HK-2 (cell line): ENCODE measurements at regions not wholly inside any gene's neighbourhood (a gene's known extent, or its start where the extent isn't known, plus 50 kb on each side); places are given as distances from the start of the nearest gene placed in this dataset.
"Not testable (repeated sequence)": the region's sequence is repeated elsewhere in the genome, so short reads cannot be mapped to it uniquely, and the experiment has no call there.

Experiments used
- DNase-seq: peaks from one replicate; pipeline ENCODE4 v3.0.0-alpha.2; 2018; ENCODE audit not compliant: unreplicated experiment

- no peak for DNase-seq
Observed at GRCh38 chr5:58300346-58300895, 159.5 kb downstream of the PLK2 start.

- no peak for DNase-seq
Observed at GRCh38 chr5:58299256-58299655, 160.6 kb downstream of the PLK2 start.

- peak; percentile 2 for DNase-seq
Observed at GRCh38 chr5:58294598-58295305, 165.1 kb downstream of the PLK2 start.

GRCh38 chr5:58288275-58288674 lies 171.6 kb downstream of the PLK2 start:
- DNase-seq, result not testable (repeated sequence)

GRCh38 chr5:58286741-58287140 lies 173.1 kb downstream of the PLK2 start:
- no peak for DNase-seq

GRCh38 chr5:58285900-58286299 lies 174.0 kb downstream of the PLK2 start:
- DNase-seq, result no peak

GRCh38 chr5:58284886-58285285 lies 175.0 kb downstream of the PLK2 start:
- DNase-seq, result no peak

GRCh38 chr5:58281189-58281588 lies 178.7 kb downstream of the PLK2 start:
- DNase-seq, result no peak

- no peak for DNase-seq
Observed at GRCh38 chr5:58279259-58279658, 180.6 kb downstream of the PLK2 start.

- no peak for DNase-seq
Observed at GRCh38 chr5:58276431-58276830, 183.5 kb downstream of the PLK2 start.

- no peak for DNase-seq
Observed at GRCh38 chr5:58275516-58275915, 184.4 kb downstream of the PLK2 start.

GRCh38 chr5:58274191-58274590 lies 185.7 kb downstream of the PLK2 start:
- no peak for DNase-seq

GRCh38 chr5:58273711-58274110 lies 186.2 kb downstream of the PLK2 start:
- DNase-seq, result no peak

GRCh38 chr5:58268268-58268667 lies 191.6 kb downstream of the PLK2 start:
- no peak for DNase-seq

- no peak for DNase-seq
Observed at GRCh38 chr5:58266402-58266801, 193.5 kb downstream of the PLK2 start.

- no peak for DNase-seq
Observed at GRCh38 chr5:58265246-58265930, 194.5 kb downstream of the PLK2 start.

- DNase-seq, result no peak
Observed at GRCh38 chr5:58264276-58264675, 195.6 kb downstream of the PLK2 start.

GRCh38 chr5:58263296-58263695 lies 196.6 kb downstream of the PLK2 start:
- no peak for DNase-seq

- DNase-seq, result no peak
Observed at GRCh38 chr5:58262226-58262625, 197.7 kb downstream of the PLK2 start.

GRCh38 chr5:58261605-58262004 lies 198.3 kb downstream of the PLK2 start:
- DNase-seq, result no peak

GRCh38 chr5:58260243-58260642 lies 199.6 kb downstream of the PLK2 start:
- no peak for DNase-seq

- peak; percentile 70 for DNase-seq
Observed at GRCh38 chr5:58259685-58260152, 200.2 kb downstream of the PLK2 start.
